Stimulated activated naive B cell treated with anti-CD40 and anti-IgM and Interleukin-4, amounts not matched to agents 10 μg/mL and 1 μg/mL and 100 μg/mL, for 72 hours (primary cell): ENCODE measurements at regions not wholly inside any gene's neighbourhood (a gene's known extent, or its start where the extent isn't known, plus 50 kb on each side); places are given as distances from the start of the nearest gene placed in this dataset.
A peak's percentile ranks its signal among the peaks of the same experiment; 100 is the strongest.

Experiments used
- ATAC-seq, 2 donors: fragments of 150-1000 bp; cut with Tn5 transposase; replicated peaks; 2 replicates each; pipeline ENCODE4 v1.10.0; 2021; ENCODE audit warnings: moderate library complexity in 1 of 2
- DNase-seq: peaks from one replicate; pipeline ENCODE4 v3.0.0; 2021
- H3K27ac Mint-ChIP-seq: one replicate; pipeline ENCODE4 v1.8.0; 2022; ENCODE audit warnings: mild to moderate bottlenecking, mixed read lengths
- H3K27me3 Mint-ChIP-seq, 2 donors: one replicate each; pipeline ENCODE4 v1.8.0; 2022; ENCODE audit warnings: mixed read lengths in 2 of 2
- H3K36me3 Mint-ChIP-seq, 2 donors: one replicate each; pipeline ENCODE4 v1.8.0; 2022; ENCODE audit warnings: mixed read lengths in 2 of 2, mild to moderate bottlenecking in 1 of 2
- H3K4me1 Mint-ChIP-seq, 2 donors: one replicate each; pipeline ENCODE4 v1.8.0; 2022; ENCODE audit warnings: mixed read lengths in 2 of 2, mild to moderate bottlenecking in 1 of 2
- H3K4me3 Mint-ChIP-seq, 2 donors: one replicate each; pipeline ENCODE4 v1.8.0; 2022; ENCODE audit warnings: mild to moderate bottlenecking in 2 of 2, mixed read lengths in 2 of 2, moderate library complexity in 1 of 2
- H3K9me3 Mint-ChIP-seq, 2 donors: one replicate each; pipeline ENCODE4 v1.8.0; 2022; ENCODE audit warnings: mixed read lengths in 2 of 2, mild to moderate bottlenecking in 1 of 2

DNA sequence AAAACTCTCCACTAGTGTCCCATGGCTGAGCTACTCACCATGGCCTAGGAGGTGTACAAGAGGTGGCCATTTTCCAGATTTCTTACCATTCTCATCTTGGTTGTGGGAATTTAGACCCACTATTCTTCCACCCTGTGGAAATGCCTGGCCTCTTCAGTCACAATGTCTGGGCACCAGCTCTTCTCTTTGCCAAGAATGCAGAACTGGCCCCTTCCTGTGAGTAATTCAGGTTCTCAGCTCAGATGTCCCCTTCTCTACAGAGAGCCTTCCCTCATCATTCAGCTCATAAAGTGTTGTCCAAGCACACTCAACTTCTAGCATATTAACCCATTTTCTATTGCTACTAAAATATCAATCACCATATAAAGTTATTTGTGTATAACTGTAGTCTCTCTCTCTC, 575.5 kb upstream of the KCNMB2 start:
- ATAC-seq (peak; percentile 89 to 93), DNase-seq (no peak)
- H3K9me3 Mint-ChIP-seq, result no peaks in the 10 kb centered on the region
- no peaks in the 10 kb centered on the region for H3K36me3 Mint-ChIP-seq
- peak overlapping the region; percentile 49 for H3K27ac Mint-ChIP-seq
- H3K27me3 Mint-ChIP-seq, result no peaks in the 10 kb centered on the region
- peaks cover 12 to 17% of the 10 kb centered on the region in 2 donors for H3K4me1 Mint-ChIP-seq
- H3K4me3 Mint-ChIP-seq, result no peak overlapping the region

DNA sequence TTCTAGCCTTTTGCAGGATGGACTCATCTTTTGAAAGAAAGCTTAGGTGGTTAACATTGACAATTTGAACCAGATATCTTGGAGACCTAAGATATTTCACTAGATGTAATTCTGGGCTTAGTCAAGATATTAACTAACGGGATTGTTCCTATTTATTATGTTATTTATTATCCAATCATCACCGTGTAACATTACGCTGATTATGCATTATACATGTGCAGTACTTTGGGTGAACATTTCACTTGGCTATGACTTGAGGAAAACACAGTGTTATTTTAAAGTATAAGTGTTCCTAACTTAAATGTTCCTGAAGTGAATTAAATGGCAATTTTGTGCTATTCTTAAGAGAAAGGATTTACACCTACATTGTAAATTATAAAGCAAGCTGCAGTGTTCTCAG, 574.5 kb upstream of the KCNMB2 start:
- no peaks in the 10 kb centered on the region for H3K36me3 Mint-ChIP-seq
- no peak overlapping the region for H3K4me3 Mint-ChIP-seq
- H3K27me3 Mint-ChIP-seq, result peaks cover 0 to 4% of the 10 kb centered on the region in 2 donors
- H3K4me1 Mint-ChIP-seq, result peaks cover 12 to 17% of the 10 kb centered on the region in 2 donors
- no peak overlapping the region for H3K27ac Mint-ChIP-seq
- no peak for ATAC-seq
- DNase-seq, result no peak
- H3K9me3 Mint-ChIP-seq, result no peaks in the 10 kb centered on the region

DNA sequence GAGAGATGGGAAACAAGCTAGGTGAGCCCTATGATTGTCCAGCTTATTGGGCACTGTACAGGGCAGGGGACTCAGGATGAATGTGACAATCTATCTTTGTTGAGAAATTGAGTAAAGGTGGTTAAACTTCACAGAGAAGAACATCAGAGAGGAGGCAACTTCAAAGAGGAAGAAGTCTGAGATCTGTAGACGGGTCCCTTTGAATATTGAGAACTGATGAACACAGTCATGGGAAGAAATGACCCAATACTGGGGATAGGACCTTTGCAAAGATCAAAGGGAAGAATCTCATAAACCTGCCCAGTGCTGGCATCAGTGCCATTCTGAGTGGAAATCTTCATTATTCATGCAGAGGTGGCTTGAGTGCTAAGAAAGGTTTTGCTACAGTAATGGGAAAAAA, 569.7 kb upstream of the KCNMB2 start:
- Mint-ChIP-seq H3K27me3 (peaks cover 0 to 7% of the 10 kb centered on the region in 2 donors), H3K27ac (no peak overlapping the region), H3K36me3 (no peaks in the 10 kb centered on the region), H3K4me3 (no peak overlapping the region), H3K9me3 (no peaks in the 10 kb centered on the region), H3K4me1 (no peaks in the 10 kb centered on the region)
- ATAC-seq (no peak), DNase-seq (no peak)

DNA sequence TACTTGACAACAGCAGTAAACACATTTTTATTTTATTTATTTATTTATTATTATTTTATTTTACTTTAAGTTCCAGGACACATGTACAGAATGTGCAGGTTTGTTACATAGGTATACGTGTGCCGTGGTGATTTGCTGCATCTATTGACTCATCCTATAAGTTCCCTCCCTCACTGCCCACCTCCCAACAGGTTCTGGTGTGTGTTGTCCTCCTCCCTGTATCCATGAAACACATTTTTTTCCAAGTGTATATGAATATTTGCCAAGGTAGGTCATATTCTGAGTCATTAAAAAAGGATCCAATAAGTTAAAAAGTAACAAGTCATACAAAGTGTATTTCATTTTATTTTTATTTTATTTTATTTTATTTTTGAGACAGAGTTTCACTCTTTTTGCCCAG, 567.3 kb upstream of the KCNMB2 start:
- no peaks in the 10 kb centered on the region for H3K36me3 Mint-ChIP-seq

DNA sequence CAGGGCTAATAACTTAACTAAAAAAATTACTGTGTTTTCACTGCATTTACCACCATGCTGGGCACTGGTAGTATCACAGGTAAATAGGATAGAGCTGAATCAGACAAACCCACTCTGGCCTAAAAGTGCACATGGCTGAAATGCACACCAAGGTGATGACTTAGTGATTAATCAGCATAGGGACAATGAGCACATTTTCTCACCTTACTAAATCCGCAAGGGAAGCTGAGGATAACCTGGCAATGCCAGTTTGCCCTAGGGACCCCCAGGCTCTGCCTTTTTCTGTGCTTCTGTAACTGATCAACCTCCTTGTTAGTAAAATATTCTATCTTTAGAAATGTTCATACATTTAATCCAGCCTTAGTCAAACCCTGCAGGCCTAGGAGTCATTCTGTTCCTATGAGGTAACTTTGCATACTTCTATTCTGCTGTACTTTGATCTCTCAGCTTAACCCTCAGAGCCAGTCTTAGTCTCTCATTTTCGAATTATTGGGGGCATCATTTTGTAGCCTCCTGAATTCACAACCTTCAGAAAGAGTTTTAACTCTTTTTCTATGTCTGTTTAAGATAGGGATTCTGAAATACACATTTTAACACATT, 562.9 kb upstream of the KCNMB2 start:
- no peaks in the 10 kb centered on the region for H3K9me3 Mint-ChIP-seq
- H3K27me3 Mint-ChIP-seq, result no peaks in the 10 kb centered on the region
- H3K36me3 Mint-ChIP-seq, result no peaks in the 10 kb centered on the region
- H3K27ac Mint-ChIP-seq, result no peak overlapping the region
- no peak overlapping the region for H3K4me3 Mint-ChIP-seq
- DNase-seq (no peak), ATAC-seq (no peak)
- no peaks in the 10 kb centered on the region for H3K4me1 Mint-ChIP-seq

More for the DNA sequence above, 567.3 kb upstream of the KCNMB2 start:
- H3K27me3 Mint-ChIP-seq, result peaks cover 0 to 7% of the 10 kb centered on the region in 2 donors
- no peak overlapping the region for H3K4me3 Mint-ChIP-seq
- DNase-seq (no peak), ATAC-seq (no peak)
- H3K4me1 Mint-ChIP-seq, result no peaks in the 10 kb centered on the region
- no peaks in the 10 kb centered on the region for H3K9me3 Mint-ChIP-seq
- no peak overlapping the region for H3K27ac Mint-ChIP-seq

DNA sequence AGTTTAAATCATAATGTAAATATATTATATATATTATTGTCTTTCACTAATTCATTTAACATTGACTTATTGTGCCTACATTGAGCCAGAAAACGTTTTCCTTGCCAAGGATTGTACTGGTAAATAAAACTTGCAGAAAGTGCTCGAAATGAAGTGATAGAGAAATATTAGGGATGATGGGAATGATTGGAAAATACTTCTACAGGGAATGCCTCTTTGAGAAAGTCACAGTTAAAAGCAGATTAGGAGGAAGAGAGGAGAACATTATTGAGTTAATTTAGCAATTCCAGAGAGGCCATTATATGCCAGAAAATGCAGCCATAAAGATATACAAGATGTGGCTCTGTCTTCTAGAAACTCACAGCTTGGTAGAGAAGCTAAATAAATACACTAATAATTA, 560.0 kb upstream of the KCNMB2 start:
- no peak overlapping the region for H3K27ac Mint-ChIP-seq
- DNase-seq (no peak), ATAC-seq (no peak)
- H3K4me1 Mint-ChIP-seq, result no peaks in the 10 kb centered on the region
- no peak overlapping the region for H3K4me3 Mint-ChIP-seq
- no peaks in the 10 kb centered on the region for H3K9me3 Mint-ChIP-seq
- H3K36me3 Mint-ChIP-seq, result no peaks in the 10 kb centered on the region
- H3K27me3 Mint-ChIP-seq, result no peaks in the 10 kb centered on the region

DNA sequence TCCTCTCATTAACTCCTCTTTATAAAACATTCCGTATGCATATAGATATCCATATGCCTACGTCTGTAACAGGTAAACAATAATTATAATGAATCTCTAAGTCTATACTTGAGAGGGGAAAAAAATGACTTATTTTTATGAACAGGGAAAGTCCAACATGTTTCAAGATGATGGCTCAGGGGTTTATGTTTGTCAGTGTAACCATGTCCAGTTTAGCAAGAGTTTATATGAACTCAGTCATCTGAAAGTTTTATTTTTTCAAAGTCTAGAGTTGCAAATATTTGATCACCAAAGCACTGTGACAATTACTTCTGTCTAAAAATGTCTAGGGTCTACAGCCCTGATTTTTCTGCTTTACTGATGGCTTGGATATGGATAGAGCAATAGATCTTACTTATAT, 559.4 kb upstream of the KCNMB2 start:
- Mint-ChIP-seq H3K4me3 (no peak overlapping the region), H3K36me3 (no peaks in the 10 kb centered on the region), H3K27ac (no peak overlapping the region), H3K27me3 (no peaks in the 10 kb centered on the region), H3K9me3 (no peaks in the 10 kb centered on the region), H3K4me1 (no peaks in the 10 kb centered on the region)
- ATAC-seq (no peak), DNase-seq (no peak)

DNA sequence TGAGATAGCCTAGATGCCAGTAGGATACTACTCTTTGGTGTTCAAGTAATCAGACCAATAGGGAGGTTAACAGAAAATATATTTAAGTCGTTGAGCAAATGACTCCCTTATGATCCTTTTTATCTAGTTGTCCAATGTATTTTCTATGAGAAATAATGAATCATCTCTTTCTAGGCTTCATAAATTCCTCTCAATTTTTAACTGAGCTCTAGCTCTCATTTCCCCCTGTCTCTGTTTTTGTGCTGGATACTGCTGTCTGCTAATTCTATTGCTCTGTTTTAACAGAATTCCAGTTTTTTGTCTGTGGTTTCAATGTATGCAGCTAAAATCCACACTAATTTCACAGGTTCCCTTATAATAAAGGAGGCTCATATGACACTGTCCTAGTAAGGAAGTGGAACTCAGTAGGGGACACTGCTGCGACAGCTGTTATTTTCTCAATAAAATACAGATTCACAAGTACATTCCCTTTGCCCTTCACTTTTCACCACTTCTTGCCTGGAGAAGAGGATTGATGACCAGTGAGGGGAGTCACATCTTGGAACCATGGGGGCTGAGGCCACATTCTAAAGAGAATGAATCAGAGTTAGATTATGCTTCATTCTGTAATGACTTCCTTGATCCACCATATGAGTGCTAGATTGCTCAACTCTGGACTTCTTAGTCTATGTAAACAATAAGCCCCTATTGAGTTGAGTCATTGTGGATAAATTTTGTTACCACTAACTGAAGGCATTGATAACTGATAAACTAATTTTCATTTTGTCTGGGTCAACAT, 558.7 kb upstream of the KCNMB2 start:
- Mint-ChIP-seq H3K27me3 (no peaks in the 10 kb centered on the region), H3K27ac (no peak overlapping the region), H3K4me3 (no peak overlapping the region), H3K9me3 (no peaks in the 10 kb centered on the region), H3K4me1 (no peaks in the 10 kb centered on the region), H3K36me3 (no peaks in the 10 kb centered on the region)
- ATAC-seq (no peak), DNase-seq (no peak)

DNA sequence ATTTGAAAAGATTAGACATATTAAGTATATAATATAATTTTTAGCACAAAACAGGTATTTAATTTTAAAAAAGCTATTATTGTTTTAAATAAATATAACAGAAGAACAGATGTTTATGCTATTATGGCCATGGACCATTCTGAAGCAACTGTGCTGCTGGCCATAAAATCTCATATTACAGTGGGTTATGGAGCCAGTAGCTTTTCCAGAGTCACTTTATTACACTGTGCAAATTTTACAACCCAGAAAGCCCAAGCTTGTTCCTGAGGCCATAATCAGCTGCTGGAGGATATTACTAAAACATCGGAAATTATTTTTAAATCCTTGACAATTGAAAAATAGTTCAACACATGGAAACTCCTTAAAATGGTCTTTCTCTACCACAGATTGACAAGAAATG, 557.3 kb upstream of the KCNMB2 start:
- ATAC-seq, result no peak
- H3K27me3 Mint-ChIP-seq, result peaks cover 0 to 5% of the 10 kb centered on the region in 2 donors

DNA sequence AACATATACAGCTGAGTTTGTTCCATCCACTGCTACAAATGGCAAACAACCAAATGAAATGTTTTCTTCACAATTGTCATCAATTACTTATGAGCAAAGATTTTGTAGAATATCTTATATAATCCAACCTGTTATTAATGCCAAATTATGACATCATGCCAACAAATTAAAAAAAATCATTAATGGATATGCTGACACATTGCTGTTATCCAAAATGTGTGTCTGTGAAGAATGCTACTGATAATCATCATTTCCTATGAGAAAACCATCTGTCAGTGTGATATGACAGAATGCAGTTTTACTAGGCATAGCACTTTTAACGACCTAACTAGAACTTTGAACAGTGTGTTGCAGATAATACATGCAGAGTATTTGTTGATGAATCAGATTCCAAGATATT, 556.5 kb upstream of the KCNMB2 start:
- H3K27me3 Mint-ChIP-seq, result peaks cover 0 to 5% of the 10 kb centered on the region in 2 donors
- H3K9me3 Mint-ChIP-seq, result no peaks in the 10 kb centered on the region
- DNase-seq, result no peak
- no peaks in the 10 kb centered on the region for H3K4me1 Mint-ChIP-seq
- no peak for ATAC-seq
- no peak overlapping the region for H3K27ac Mint-ChIP-seq
- H3K4me3 Mint-ChIP-seq, result no peak overlapping the region
- no peaks in the 10 kb centered on the region for H3K36me3 Mint-ChIP-seq

More for the DNA sequence above, 557.3 kb upstream of the KCNMB2 start:
- Mint-ChIP-seq H3K4me3 (no peak overlapping the region), H3K9me3 (no peaks in the 10 kb centered on the region), H3K27ac (no peak overlapping the region), H3K4me1 (no peaks in the 10 kb centered on the region), H3K36me3 (no peaks in the 10 kb centered on the region)
- DNase-seq, result no peak

DNA sequence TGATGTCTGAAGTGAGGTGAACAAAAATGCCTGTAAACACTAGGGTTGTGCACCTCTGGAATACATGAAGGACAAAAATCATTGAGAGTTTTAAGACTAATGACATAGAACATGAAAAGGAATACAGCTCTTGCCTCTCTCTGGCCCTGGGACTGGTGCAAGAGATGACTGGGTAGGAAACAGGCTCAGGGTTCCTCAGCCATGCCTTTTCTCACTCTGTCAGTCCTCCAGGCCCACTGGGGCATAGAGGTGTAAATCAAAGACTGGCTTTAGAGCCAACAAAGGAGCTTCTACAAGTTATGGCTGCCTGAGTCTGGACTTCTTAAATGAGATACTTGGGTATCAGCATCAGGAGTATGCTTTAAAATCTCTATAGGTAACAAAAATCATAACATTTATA, 554.7 kb upstream of the KCNMB2 start:
- DNase-seq (no peak), ATAC-seq (peak; percentile 46 to 71)
- H3K36me3 Mint-ChIP-seq, result no peaks in the 10 kb centered on the region
- H3K4me1 Mint-ChIP-seq, result no peaks in the 10 kb centered on the region
- no peak overlapping the region for H3K27ac Mint-ChIP-seq
- H3K9me3 Mint-ChIP-seq, result no peaks in the 10 kb centered on the region
- no peak overlapping the region for H3K4me3 Mint-ChIP-seq
- H3K27me3 Mint-ChIP-seq, result peaks cover 0 to 5% of the 10 kb centered on the region in 2 donors

DNA sequence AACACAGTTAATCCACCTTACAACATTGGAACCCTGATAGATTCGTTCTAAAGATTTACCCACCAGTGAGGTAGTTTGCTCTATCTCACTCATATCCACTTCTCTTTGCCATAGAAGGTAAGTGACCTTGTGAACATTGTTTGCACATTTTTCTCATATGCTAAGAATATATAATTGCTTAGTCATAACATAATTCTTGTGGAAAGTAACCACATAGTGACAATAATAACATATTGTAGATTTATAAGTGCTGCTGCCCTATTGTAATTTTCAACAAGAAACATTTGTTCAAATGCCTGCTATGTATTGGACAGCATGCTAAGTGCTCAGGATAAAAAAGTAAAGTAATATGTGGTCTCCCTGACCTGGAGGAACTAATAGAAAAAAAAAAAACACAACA, 554.2 kb upstream of the KCNMB2 start:
- DNase-seq, result no peak
- Mint-ChIP-seq H3K4me1 (no peaks in the 10 kb centered on the region), H3K27me3 (peaks cover 0 to 5% of the 10 kb centered on the region in 2 donors), H3K9me3 (no peaks in the 10 kb centered on the region), H3K4me3 (no peak overlapping the region), H3K27ac (no peak overlapping the region), H3K36me3 (no peaks in the 10 kb centered on the region)
- ATAC-seq, result peak; percentile 56 to 81

DNA sequence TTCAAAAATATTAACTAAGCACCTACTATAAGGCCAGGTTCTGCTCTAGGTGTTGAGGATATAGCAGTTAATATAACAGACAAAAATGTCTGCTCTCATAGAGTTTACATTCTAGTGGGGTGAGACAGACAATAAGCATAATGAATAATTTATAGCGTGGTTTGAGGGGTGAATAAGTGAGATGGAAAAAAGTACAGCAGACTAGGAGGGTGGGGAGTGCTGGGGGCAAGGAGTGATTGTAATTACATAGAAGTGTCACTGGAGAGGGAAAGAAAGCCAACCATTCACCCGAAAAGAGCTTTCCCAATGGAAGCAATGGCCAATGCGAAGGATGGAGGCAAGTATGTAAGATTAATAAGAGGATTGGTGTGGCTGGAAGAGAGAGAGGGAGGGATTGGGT, 552.9 kb upstream of the KCNMB2 start:
- no peaks in the 10 kb centered on the region for H3K4me1 Mint-ChIP-seq
- H3K27me3 Mint-ChIP-seq, result peaks cover 0 to 5% of the 10 kb centered on the region in 2 donors
- no peaks in the 10 kb centered on the region for H3K9me3 Mint-ChIP-seq
- H3K36me3 Mint-ChIP-seq, result no peaks in the 10 kb centered on the region
- no peak overlapping the region for H3K4me3 Mint-ChIP-seq
- ATAC-seq (no peak), DNase-seq (no peak)
- H3K27ac Mint-ChIP-seq, result no peak overlapping the region

DNA sequence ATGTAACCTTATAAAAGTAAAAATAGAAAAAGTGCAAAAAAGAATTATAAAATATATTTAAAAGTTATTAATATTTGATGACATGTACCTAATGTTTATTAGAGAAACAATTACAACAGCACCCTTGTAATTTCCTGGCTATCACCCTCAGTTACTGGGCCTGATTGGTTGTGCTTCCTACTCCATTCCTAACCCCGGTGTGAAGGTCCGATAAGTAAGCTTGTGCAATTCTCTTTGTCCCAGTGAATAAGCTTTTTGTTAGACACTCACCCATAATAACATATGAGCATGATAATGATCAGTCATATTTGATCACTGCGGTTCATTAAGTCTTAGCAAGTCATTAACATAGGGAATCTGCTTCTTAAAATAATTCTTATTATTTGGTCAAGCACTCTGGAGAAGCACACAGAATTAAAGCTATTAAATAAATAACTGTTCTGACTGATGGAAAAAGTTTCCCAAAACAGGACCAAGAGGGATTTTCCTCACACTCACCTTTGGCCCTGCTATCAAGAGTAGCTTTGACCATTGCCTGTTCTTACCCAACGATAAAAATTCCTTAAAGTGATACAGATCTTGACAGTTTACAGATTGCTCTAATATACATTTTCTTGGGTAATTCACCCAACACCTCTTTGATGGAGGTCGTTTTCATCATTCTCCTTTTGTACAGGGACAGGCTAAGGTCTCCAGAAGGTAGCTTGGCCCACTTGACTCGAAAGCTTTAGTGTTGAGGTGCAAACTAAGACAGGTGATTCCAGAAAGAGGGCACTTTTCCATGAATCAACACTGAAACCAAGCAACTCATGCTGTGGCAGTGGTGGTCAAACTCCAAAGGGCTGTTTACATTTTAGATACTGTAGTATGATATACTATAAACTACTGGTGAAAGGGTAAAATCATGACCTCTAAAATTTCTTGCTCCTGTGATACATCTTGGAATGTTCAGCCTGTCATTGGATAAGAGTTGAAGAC, 543.0 kb upstream of the KCNMB2 start:
- Mint-ChIP-seq H3K27ac (no peak overlapping the region), H3K9me3 (no peaks in the 10 kb centered on the region), H3K36me3 (no peaks in the 10 kb centered on the region), H3K4me1 (peaks cover 0 to 6% of the 10 kb centered on the region in 2 donors), H3K4me3 (no peak overlapping the region), H3K27me3 (no peaks in the 10 kb centered on the region)
- DNase-seq (no peak), ATAC-seq (no peak)
